MCF 10A (cell line): ENCODE measurements at regions not wholly inside any gene's neighbourhood (a gene's known extent, or its start where the extent isn't known, plus 50 kb on each side); places are given as distances from the start of the nearest gene placed in this dataset.

Experiments
- BruUV-seq: library from RNA; stranded (reverse); fragments of 400-500 nt; replicated peaks from 2 replicates; lab custom pipeline; 2021; lab: Mats Ljungman, UMichigan
- CTCF ChIA-PET: fragments of 300-600 bp; sonication (Branson Sonifier 250); formaldehyde crosslinking; extraction: SDS; loops from one replicate; lab custom pipeline; 2021; ENCODE audit warnings: antibody characterized with exemption, inconsistent platforms; lab: Yijun Ruan, JAX
- POLR2A ChIA-PET: fragments of 300-600, 350-650 bp; sonication (Branson Sonifier 250); formaldehyde crosslinking; extraction: SDS; loops from one replicate; lab custom pipeline; 2020; ENCODE audit warnings: antibody characterized with exemption, inconsistent platforms; lab: Yijun Ruan, JAX
- DNase-seq: peaks from one replicate; pipeline ENCODE4 v3.0.0-alpha.2; 2018; ENCODE audit not compliant: unreplicated experiment
- H3K27ac Mint-ChIP-seq: one replicate; pipeline ENCODE4 v1.8.0; 2022; ENCODE audit warnings: mild to moderate bottlenecking, low read depth, mixed read lengths; ENCODE audit not compliant: unreplicated experiment
- H3K27me3 Mint-ChIP-seq: one replicate; pipeline ENCODE4 v1.8.0; 2022; ENCODE audit warnings: mixed read lengths; ENCODE audit not compliant: insufficient read depth, unreplicated experiment
- H3K36me3 Mint-ChIP-seq: one replicate; pipeline ENCODE4 v1.8.0; 2022; ENCODE audit warnings: mild to moderate bottlenecking, moderate library complexity, mixed read lengths; ENCODE audit not compliant: insufficient read depth, unreplicated experiment
- H3K4me1 Mint-ChIP-seq: one replicate; pipeline ENCODE4 v1.8.0; 2022; ENCODE audit warnings: mixed read lengths; ENCODE audit not compliant: insufficient read depth, unreplicated experiment
- H3K4me3 Mint-ChIP-seq: one replicate; pipeline ENCODE4 v1.8.0; 2022; ENCODE audit warnings: mild to moderate bottlenecking, moderate library complexity, mixed read lengths; ENCODE audit not compliant: unreplicated experiment
- H3K9me3 Mint-ChIP-seq: one replicate; pipeline ENCODE4 v1.8.0; 2022; ENCODE audit warnings: mixed read lengths; ENCODE audit not compliant: unreplicated experiment
- CTCF ChIP-seq: fragments of 200-600 bp; IDR thresholded peaks from one replicate; pipeline ENCODE4 v1.8.0; 2022; ENCODE audit warnings: antibody characterized with exemption, mild to moderate bottlenecking; ENCODE audit not compliant: unreplicated experiment
- intact Hi-C: fragments of 100-400 bp; cut with micrococcal nuclease; formaldehyde crosslinking; loops from 2 replicates; pipeline ENCODE4 v1.14.1; 2022

DNA sequence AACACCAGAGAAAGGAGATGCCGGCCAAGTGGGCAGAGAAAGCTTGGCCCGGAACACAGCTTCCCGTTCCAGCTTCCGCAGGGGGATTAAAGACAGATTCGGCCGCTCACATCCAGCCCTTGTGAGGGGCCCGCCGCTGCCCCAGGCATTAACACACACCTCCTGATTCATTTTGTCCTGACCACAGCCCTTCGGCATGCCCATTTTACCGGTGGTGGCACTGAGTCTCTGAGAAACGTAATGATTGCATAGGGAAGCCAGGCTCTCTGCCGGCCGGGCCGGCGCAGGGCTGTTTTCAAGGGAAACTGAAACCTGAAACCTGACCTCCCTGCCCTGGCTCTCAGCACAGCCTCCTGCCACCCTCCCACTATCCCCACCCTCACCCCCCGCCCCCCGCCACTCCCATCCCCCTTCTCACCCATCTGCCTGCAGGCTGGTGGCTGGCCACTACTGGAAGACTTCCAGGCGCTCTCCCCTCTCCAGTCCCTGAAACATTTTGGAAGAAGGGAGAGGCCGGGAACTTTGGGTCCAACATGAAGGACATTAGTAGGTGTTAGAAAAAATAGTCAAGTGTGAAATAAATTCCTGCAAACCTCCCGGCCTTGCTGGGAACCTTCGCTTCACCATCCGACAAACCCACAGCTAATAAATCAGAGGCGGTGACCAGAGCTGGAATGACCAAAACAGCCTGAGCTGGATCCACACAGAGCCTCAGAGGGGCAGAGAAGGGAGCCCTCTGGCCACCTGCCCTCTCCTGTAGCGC is 83.5 kb upstream of the CUX1 start:
- peak overlapping the region; percentile 23 for H3K4me3 Mint-ChIP-seq
- H3K27me3 Mint-ChIP-seq, result no peaks in the 10 kb centered on the region
- BruUV-seq, result no TSS peak
- no peaks in the 10 kb centered on the region for H3K9me3 Mint-ChIP-seq
- TF ChIP-seq CTCF, result no peak
- DNase-seq, result peak; percentile 63
- peak overlapping the region; percentile 46 for H3K27ac Mint-ChIP-seq
- ChIA-PET POLR2A (interaction anchor here (0.6 to 1.4 kb wide), 3 partner anchors 15 to 844 kb away, joined by 3 read pairs; partner anchors contain the start of gene UFSP1), CTCF (no interaction called here)
- H3K4me1 Mint-ChIP-seq, result peaks cover 8% of the 10 kb centered on the region
- intact Hi-C loops, result no loop called here
- H3K36me3 Mint-ChIP-seq, result no peaks in the 10 kb centered on the region

- Mint-ChIP-seq H3K4me1 (peaks cover 17% of the 10 kb centered on the region), H3K27me3 (no peaks in the 10 kb centered on the region), H3K9me3 (no peaks in the 10 kb centered on the region), H3K27ac (no peak overlapping the region), H3K4me3 (no peak overlapping the region), H3K36me3 (no peaks in the 10 kb centered on the region)
- CTCF ChIA-PET, result interaction anchor here (0.8 kb wide), 1 partner anchor 78 kb away, joined by 3 read pairs; no protein-coding TSS in a partner anchor
- POLR2A ChIA-PET, result no interaction called here
- BruUV-seq, result no TSS peak
- DNase-seq, result no peak
- intact Hi-C loops, result no loop called here
- TF ChIP-seq CTCF, result no peak
These were observed 81.3 kb upstream of the CUX1 start for GRCh38 chr7:101736084-101736483.

DNA sequence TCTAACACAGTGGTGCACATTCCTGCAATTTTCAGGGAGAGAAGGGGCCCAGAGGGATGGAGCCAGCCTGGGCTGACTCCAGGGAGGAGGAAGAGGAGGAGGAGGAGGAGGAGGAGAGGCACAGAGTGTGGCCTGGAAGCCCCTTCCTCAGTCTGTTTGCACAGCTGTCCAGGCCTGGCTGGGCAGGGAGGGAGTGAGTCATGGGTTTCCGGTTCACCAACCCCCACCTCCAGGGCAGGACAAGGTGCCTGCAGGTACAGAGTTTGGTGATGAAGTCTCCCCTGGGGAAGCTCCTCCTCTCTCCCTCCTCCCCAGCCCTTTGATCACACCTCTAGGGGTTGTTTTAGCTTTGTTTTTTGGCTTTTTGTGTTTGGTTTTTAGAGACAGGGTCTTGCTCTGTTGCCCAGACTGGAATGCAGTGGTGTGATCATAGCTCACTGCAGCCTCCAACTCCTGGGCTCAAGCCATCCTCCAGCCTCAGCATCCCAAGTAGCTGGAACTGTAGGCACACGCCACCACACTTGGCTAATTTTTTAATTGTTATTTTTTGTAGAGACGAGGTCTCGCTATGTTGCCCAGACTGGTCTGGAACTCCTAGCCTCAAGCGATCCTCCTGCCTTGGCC is 77.5 kb upstream of the CUX1 start:
- Mint-ChIP-seq H3K36me3 (no peaks in the 10 kb centered on the region), H3K4me3 (no peak overlapping the region), H3K27ac (no peak overlapping the region), H3K4me1 (peaks cover 10% of the 10 kb centered on the region), H3K27me3 (no peaks in the 10 kb centered on the region), H3K9me3 (no peaks in the 10 kb centered on the region)
- no peak for TF ChIP-seq CTCF
- ChIA-PET POLR2A (interaction anchor here (0.9 kb wide), 1 partner anchor 70 kb away, joined by 3 read pairs; no protein-coding TSS in a partner anchor), CTCF (interaction anchor here (0.7 kb wide), 1 partner anchor 141 kb away, joined by 3 read pairs; no protein-coding TSS in a partner anchor)
- no TSS peak for BruUV-seq
- intact Hi-C loops, result no loop called here
- DNase-seq, result peak; percentile 47
